Thyroid gland (tissue), 4 donors: ENCODE measurements at regions not wholly inside any gene's neighbourhood (a gene's known extent, or its start where the extent isn't known, plus 50 kb on each side); places are given as distances from the start of the nearest gene placed in this dataset.

Experiments used
- POLR2A ChIP-seq, 2 donors: fragments of 450-650 bp; IDR thresholded peaks; one replicate each; pipeline ENCODE4 v1.6.1; 2017; ENCODE audit warnings: antibody characterized with exemption in 2 of 2, mild to moderate bottlenecking in 2 of 2, moderate library complexity in 1 of 2
- TF ChIP-seq, protein P1 (sequence below), 6 experiments: fragments of 200-600 bp in 3 of 6; fragments of 450-650 bp in 3 of 6; sonication (generic) in 3 of 6; IDR thresholded peaks; one replicate each; pipeline ENCODE4 v1.5.1; 2016 to 2019; ENCODE audit warnings: antibody characterized with exemption in 6 of 6, mild to moderate bottlenecking in 2 of 6, inconsistent platforms in 1 of 6, moderate library complexity in 1 of 6

DNA sequence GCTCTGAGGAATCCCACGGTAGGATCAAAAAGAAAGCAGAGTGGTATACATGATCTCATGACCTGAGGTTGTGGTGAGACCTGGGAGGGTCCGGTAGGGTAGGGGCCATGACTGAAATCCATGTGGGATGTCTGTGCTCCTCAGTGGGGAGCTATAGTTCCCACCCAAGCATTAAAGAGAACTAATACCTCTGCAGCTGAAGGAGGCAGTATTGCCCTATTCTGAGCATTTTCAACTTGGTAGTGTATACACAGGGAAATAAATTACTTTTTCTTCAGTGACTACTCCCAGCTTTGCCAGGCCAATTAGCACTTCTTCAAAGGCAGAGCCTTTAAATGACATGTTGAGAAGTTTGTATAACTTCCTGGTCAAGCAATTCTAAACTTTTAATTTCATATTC, 613.8 kb downstream of the KCNH5 start:
- TF ChIP-seq, protein P1, sequence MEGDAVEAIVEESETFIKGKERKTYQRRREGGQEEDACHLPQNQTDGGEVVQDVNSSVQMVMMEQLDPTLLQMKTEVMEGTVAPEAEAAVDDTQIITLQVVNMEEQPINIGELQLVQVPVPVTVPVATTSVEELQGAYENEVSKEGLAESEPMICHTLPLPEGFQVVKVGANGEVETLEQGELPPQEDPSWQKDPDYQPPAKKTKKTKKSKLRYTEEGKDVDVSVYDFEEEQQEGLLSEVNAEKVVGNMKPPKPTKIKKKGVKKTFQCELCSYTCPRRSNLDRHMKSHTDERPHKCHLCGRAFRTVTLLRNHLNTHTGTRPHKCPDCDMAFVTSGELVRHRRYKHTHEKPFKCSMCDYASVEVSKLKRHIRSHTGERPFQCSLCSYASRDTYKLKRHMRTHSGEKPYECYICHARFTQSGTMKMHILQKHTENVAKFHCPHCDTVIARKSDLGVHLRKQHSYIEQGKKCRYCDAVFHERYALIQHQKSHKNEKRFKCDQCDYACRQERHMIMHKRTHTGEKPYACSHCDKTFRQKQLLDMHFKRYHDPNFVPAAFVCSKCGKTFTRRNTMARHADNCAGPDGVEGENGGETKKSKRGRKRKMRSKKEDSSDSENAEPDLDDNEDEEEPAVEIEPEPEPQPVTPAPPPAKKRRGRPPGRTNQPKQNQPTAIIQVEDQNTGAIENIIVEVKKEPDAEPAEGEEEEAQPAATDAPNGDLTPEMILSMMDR (IDR thresholded peaks at IDR 0.05), result no peak
- TF ChIP-seq POLR2A (IDR thresholded peaks at IDR 0.05), result no peak
